ENCODE measurements at regions not wholly inside any gene's neighbourhood (a gene's known extent, or its start where the extent isn't known, plus 50 kb on each side); places are given as distances from the start of the nearest gene placed in this dataset.

- TF ChIP-seq EZH2phosphoT487 (IDR thresholded peaks at IDR 0.05; ENCODE audit: insufficient read depth, low read depth) (no peak), EZH2 (IDR thresholded peaks at IDR 0.05; ENCODE audit: insufficient read depth, poor library complexity, severe bottlenecking) (no peak)
These were observed 56.6 kb upstream of the MYO16 start for GRCh38 chr13:108572782-108573211.

Data from GM23248 (cell line).